Ovary (tissue), 7 donors: ENCODE measurements at regions not wholly inside any gene's neighbourhood (a gene's known extent, or its start where the extent isn't known, plus 50 kb on each side); places are given as distances from the start of the nearest gene placed in this dataset.

Experiments used
- DNase-seq, 5 donors: peaks; one replicate each; pipeline ENCODE4 v3.0.0-alpha.2; 2019 to 2020
- H3K27ac ChIP-seq, 2 donors: fragments of 200-600 bp; one replicate each; pipeline versions ENCODE4 v1.5.1 to v1.8.0; 2019 to 2022
- H3K27me3 ChIP-seq: fragments of 200-600 bp; one replicate; pipeline ENCODE4 v1.8.0; 2022
- H3K36me3 ChIP-seq: fragments of 200-600 bp; sonication (generic); one replicate; pipeline ENCODE4 v1.5.1; 2019
- H3K4me1 ChIP-seq: one replicate; pipeline ENCODE4 v1.8.1; 2013; ENCODE audit warnings: mild to moderate bottlenecking, moderate library complexity; ENCODE audit not compliant: insufficient read depth
- H3K4me3 ChIP-seq: fragments of 200-600 bp; sonication (generic); one replicate; pipeline ENCODE4 v1.5.1; 2017
- H3K9me3 ChIP-seq, 2 donors: fragments of 200-600 bp in 1 of 2; sonication (generic) in 1 of 2; one replicate each; pipeline versions ENCODE4 v1.5.1 to v1.8.1; 2013 to 2019; ENCODE audit warnings: mild to moderate bottlenecking in 1 of 2, moderate library complexity in 1 of 2
- CTCF ChIP-seq, 3 donors: fragments of 450-650 bp in 2 of 3; fragments of 200-600 bp in 1 of 3; IDR thresholded peaks; one replicate each; pipeline versions ENCODE4 v1.5.1 to v1.8.0; 2016 to 2022; ENCODE audit warnings: antibody characterized with exemption in 3 of 3, mild to moderate bottlenecking in 1 of 3
- EP300 ChIP-seq: sonication (generic); formaldehyde crosslinking; IDR thresholded peaks from one replicate; pipeline ENCODE4 v1.6.1; 2017; ENCODE audit warnings: antibody characterized with exemption
- POLR2A ChIP-seq: fragments of 450-650 bp; IDR thresholded peaks from one replicate; pipeline ENCODE4 v1.6.1; 2017; ENCODE audit warnings: antibody characterized with exemption, mild to moderate bottlenecking, moderate library complexity
- WGBS, 3 donors: extraction: QIAGEN DNeasy Blood & Tissue Kit in 1 of 3; methylation state at CpG; one replicate each; pipeline versions ENCODE4 v1.1.5 to v1.1.7; 2013 to 2017; 5-methylcytosine and 5-hydroxymethylcytosine counted together
- intact Hi-C, 4 donors: fragments of 100-400 bp; cut with DNase I; formaldehyde crosslinking; loops; one replicate each; pipeline versions ENCODE4 v1.11.0 to v1.15.1; 2022 to 2023
- donor health status: DM: no; HTN: no; CAD: no; lungs with moderate emphysema.
- donor health status: DM: no; HTN: no; CAD: no.
- donor health status: Bipolar disorder and iron deficiency.
- donor health status: DM: no; HTN: no; CAD: no.
- donor health status: DM: yes; HTN: yes; CAD: no.

- H3K4me3 ChIP-seq = no peak overlapping the region
- TF ChIP-seq EP300 (no peak), POLR2A (no peak), CTCF (IDR thresholded peaks at IDR 0.05) (no peak)
- H3K4me1 ChIP-seq = no peaks in the 10 kb centered on the region
- H3K36me3 ChIP-seq = no peaks in the 10 kb centered on the region
- no peaks in the 10 kb centered on the region for H3K27me3 ChIP-seq
- intact Hi-C loops = loop anchor here in 1 of 4 donors (10.0 kb wide), 1 partner anchor 126 kb away; no protein-coding TSS in a partner anchor
- no peak for DNase-seq
- no peak overlapping the region for H3K27ac ChIP-seq
- no peaks in the 10 kb centered on the region for H3K9me3 ChIP-seq
- 65 to 72% (median 65%) methylated on average over 4 of the region's 4 CpGs for WGBS, 3 donors
Measured at GRCh38 chr10:113399065-113399464, 153.8 kb upstream of the HABP2 start.

GRCh38 chr10:113402602-113403001 is 150.3 kb upstream of the HABP2 start:
- no peak for TF ChIP-seq EP300
- no peak for TF ChIP-seq POLR2A
- TF ChIP-seq CTCF (IDR thresholded peaks at IDR 0.05) = no peak
- Histone ChIP-seq H3K9me3 (no peaks in the 10 kb centered on the region), H3K4me3 (no peak overlapping the region), H3K4me1 (no peaks in the 10 kb centered on the region), H3K36me3 (no peaks in the 10 kb centered on the region), H3K27me3 (no peaks in the 10 kb centered on the region), H3K27ac (no peak overlapping the region)
- intact Hi-C loops = no loop called here
- WGBS, 3 donors = 54 to 68% (median 60%) methylated on average over 3 of the region's 3 CpGs
- no peak for DNase-seq

- no peak for TF ChIP-seq CTCF (IDR thresholded peaks at IDR 0.05)
- no peak for TF ChIP-seq POLR2A
- TF ChIP-seq EP300 = no peak
- H3K27ac ChIP-seq = no peak overlapping the region
- H3K4me3 ChIP-seq = no peak overlapping the region
- 64 to 73% (median 69%) methylated on average over 7 of the region's 7 CpGs for WGBS, 3 donors
- no peaks in the 10 kb centered on the region for H3K9me3 ChIP-seq
- H3K4me1 ChIP-seq = no peaks in the 10 kb centered on the region
- no peaks in the 10 kb centered on the region for H3K27me3 ChIP-seq
- H3K36me3 ChIP-seq = no peaks in the 10 kb centered on the region
- intact Hi-C loops = no loop called here
- DNase-seq = no peak
Measured at GRCh38 chr10:113407218-113407617, 145.6 kb upstream of the HABP2 start.

GRCh38 chr10:113409175-113409574 is 143.7 kb upstream of the HABP2 start:
- WGBS, 3 donors = 92 to 96% (median 93%) methylated on average over 10 of the region's 10 CpGs
- intact Hi-C loops = no loop called here

More at GRCh38 chr10:113409175-113409574, 143.7 kb upstream of the HABP2 start:
- H3K9me3 ChIP-seq = no peaks in the 10 kb centered on the region
- H3K27me3 ChIP-seq = no peaks in the 10 kb centered on the region
- no peak overlapping the region for H3K4me3 ChIP-seq
- TF ChIP-seq POLR2A (no peak), EP300 (no peak), CTCF (IDR thresholded peaks at IDR 0.05) (no peak)
- no peak for DNase-seq
- no peaks in the 10 kb centered on the region for H3K4me1 ChIP-seq
- no peak overlapping the region for H3K27ac ChIP-seq
- no peaks in the 10 kb centered on the region for H3K36me3 ChIP-seq
